ENCODE measurements at regions not wholly inside any gene's neighbourhood (a gene's known extent, or its start where the extent isn't known, plus 50 kb on each side); places are given as distances from the start of the nearest gene placed in this dataset.
A peak's percentile ranks its signal among the peaks of the same experiment; 100 is the strongest.

- TF ChIP-seq, protein P1, sequence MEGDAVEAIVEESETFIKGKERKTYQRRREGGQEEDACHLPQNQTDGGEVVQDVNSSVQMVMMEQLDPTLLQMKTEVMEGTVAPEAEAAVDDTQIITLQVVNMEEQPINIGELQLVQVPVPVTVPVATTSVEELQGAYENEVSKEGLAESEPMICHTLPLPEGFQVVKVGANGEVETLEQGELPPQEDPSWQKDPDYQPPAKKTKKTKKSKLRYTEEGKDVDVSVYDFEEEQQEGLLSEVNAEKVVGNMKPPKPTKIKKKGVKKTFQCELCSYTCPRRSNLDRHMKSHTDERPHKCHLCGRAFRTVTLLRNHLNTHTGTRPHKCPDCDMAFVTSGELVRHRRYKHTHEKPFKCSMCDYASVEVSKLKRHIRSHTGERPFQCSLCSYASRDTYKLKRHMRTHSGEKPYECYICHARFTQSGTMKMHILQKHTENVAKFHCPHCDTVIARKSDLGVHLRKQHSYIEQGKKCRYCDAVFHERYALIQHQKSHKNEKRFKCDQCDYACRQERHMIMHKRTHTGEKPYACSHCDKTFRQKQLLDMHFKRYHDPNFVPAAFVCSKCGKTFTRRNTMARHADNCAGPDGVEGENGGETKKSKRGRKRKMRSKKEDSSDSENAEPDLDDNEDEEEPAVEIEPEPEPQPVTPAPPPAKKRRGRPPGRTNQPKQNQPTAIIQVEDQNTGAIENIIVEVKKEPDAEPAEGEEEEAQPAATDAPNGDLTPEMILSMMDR (conservative IDR thresholded peaks at IDR 0.05; ENCODE audit: low read depth, low read length) = peak; percentile 31; the same call in 1 of the 2 replicates
- TF ChIP-seq EZH2phosphoT487 (IDR thresholded peaks at IDR 0.05; ENCODE audit: borderline replicate concordance, low read length) (no peak), EZH2 (IDR thresholded peaks at IDR 0.05; ENCODE audit: low read length, unreplicated experiment) (no peak)
Measured at GRCh38 chr3:117439812-117440211, 730.2 kb downstream of the TUSC7 start.

Measured in PC-3 (cell line).